Jurkat, Clone E6-1 (cell line): ENCODE measurements at regions not wholly inside any gene's neighbourhood (a gene's known extent, or its start where the extent isn't known, plus 50 kb on each side); places are given as distances from the start of the nearest gene placed in this dataset.
"Not testable (repeated sequence)": the region's sequence is repeated elsewhere in the genome, so short reads cannot be mapped to it uniquely, and the experiment has no call there.

Source experiments
- DNase-seq: peaks from one replicate; pipeline ENCODE4 v3.0.0-alpha.2; 2011; ENCODE audit warnings: low read depth, low spot score
- H3K4me3 ChIP-seq: 2 replicates; pipeline ENCODE4 v1.5.1; 2011; ENCODE audit warnings: mild to moderate bottlenecking, low read length, control low read depth, moderate library complexity

DNA sequence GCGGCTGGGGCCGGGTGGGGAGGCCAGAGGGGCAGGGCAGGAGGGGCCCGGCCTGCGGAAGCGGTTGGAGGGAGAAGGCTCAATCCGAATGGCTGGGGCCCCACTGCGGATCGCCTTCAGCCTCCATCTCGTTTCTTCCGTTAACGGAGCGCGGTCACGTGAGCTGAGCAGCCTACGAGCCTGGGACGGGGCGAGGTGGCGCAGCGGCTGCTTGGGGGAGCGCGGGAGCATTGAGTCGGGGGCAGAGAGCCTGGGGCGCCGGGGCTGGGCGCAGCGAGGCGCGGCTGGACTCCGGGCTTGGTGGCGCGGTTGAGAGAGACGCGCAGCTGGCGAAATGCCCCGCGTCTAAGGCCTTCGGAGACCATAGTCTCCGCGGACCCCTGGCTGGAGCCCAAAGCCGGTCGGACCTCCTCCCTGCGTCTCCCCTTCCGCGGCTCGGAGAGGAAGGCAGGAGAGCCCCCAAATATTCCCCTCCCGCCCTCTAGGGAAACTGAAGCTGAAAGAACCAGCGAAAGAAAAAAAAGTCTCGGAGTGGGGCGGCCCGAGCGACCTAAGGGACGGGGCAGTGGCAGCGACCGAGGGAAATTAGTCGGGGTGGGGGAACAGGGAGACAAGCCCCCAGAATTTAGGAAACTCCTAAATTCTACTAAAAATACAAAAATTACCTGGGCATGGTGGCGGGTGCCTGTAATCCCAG, 94.7 kb upstream of the PLEKHM1 start:
- DNase-seq, result peak; percentile 84

DNA sequence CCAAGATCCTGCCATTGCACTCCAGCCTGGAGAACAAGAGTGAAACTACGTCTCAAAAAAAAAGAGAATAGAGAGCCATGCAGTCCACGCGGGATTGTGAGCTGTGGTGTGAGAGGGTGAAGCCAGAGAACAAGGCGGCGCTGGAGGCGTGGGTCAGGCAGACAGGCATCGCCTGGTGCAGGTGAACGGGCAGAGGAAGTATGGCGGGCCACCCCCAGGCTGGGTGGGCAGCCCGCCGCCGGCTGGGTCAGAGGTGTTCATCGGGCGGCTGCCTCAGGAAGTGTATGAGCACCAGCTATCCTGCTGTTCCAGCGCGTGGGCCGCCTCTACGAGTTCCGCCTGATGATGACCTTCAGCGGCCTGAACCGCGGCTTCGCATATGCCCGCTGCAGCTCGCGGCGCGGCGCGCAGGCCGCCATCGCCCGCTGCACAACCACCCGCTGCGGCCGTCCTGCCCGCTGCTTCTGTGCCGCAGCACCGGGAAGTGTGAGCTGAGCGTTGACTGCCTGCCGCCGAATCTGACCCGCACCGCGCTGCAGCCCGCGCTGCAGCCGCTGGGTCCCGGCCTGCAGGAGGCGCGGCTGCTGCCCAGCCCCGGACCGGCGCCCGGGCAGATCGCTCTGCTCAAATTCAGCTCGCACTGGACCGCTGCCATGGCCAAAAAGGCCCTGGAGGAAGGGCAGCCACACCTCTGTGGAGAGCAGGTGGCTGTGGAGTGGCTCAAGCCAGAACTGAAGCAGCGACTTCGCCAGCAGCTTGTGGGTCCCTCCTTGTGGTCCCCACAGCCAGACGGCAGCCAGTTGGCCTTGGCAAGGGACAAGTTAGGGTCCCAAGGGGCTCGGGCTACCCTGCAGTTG, 95.5 kb upstream of the PLEKHM1 start:
- not testable (repeated sequence) for H3K4me3 ChIP-seq, DNase-seq

More for the DNA sequence above, 94.7 kb upstream of the PLEKHM1 start:
- peak overlapping the region; percentile 90 for H3K4me3 ChIP-seq

DNA sequence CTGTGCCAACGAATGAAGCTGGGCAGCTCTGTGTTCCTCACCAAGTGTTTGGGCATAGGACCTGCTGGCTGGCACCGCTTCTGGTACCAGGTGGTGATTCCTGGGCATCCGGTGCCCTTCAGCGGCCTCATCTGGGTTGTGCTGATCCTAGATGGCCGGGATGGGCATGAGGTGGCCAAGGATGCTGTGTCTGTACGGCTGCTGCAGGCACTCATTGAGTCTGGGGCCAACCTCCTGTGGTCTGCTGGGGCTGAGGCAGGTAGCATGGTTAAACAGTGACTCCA, 96.1 kb upstream of the PLEKHM1 start:
- DNase-seq, H3K4me3 ChIP-seq: not testable (repeated sequence)

DNA sequence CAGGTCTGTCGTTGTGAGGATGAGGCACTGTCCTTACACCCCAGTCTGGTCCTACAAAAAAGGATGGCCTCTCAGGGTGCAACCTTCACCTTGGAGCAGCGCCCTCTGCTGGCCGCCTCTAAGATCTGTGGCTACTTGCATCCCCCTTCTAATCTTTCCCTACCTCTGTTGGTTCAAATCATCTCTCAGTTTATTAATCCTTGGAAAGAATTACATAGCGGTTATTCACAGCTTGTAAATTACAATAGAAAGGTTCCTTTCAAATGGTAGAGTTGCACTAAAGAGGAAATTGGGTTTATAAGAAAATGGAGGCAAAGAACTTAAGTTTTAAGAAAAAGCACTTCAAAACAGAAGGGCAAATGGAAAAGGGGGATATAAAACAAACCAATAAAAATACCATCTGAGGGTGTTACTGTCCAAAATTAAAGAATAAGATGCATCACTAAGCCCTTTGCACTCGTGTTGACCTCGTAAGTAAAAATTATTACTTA, 102.0 kb upstream of the PLEKHM1 start:
- peak; percentile 57 for DNase-seq
- H3K4me3 ChIP-seq, result not testable (repeated sequence)

DNA sequence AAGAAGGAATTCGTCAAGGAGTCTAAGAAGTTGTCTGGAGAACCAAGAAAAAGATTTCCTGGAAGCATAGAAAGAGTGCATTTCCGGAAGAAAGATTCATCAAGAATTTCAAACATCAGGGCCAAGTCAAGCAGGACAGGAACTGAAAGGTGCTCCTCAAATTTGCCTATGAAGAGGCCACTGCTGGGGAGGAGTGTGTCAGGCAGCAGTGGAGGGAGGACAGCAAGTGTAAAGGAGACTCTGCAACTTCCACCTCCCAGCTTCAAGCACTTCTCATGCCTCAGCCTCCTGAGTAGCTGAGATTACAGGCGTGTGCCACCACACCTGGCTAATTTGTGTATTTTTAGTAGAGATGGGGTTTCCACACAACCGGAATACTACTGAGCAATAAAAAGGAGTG, 105.8 kb upstream of the PLEKHM1 start:
- not testable (repeated sequence) for DNase-seq, H3K4me3 ChIP-seq

DNA sequence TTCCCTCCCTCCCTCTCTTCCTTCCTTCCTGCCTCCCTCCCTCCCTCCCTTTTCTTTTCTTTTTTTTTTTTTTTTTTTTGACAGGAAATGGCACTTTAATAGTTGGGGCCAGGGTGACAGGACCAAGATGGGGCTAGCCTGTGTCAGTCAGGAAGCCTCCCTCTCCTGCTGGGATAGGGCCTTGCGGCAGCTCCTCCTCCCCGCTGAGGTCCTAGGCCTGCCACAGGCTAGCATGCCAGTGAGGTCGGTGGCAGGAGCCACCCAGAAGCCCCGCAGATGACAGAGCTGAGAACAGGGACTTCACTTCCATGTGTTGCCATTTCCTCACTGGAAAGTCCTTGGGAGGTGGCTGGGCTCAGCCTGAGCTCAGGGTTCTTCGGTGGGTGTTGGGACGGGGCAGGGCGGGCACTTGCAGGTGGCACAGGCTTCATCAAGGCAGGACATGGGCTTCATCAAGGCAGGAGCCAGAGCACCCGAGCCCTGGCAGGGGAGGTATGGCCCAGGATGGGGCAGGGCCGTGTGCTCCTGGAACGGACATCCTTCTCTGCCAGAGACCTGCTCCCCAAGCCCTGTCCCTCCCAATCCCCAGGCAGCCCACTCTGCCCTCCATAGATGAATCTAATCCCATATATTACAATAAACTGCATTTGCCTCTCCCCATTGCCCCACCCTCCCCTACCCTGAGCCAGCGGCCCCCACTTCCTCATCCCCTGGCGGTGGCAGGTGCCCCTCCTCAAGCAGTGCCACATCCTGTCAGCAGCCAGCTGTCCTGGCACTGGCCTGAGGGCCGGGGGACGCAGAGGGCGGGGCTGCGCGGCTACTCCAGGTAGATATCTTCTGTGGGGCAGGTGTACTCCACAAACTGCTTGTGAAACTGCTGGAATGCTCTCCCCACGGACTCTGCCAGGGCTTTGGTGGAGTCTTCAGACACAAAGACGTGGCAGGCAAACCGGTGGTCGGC, 109.8 kb upstream of the PLEKHM1 start:
- not testable (repeated sequence) for DNase-seq, H3K4me3 ChIP-seq

DNA sequence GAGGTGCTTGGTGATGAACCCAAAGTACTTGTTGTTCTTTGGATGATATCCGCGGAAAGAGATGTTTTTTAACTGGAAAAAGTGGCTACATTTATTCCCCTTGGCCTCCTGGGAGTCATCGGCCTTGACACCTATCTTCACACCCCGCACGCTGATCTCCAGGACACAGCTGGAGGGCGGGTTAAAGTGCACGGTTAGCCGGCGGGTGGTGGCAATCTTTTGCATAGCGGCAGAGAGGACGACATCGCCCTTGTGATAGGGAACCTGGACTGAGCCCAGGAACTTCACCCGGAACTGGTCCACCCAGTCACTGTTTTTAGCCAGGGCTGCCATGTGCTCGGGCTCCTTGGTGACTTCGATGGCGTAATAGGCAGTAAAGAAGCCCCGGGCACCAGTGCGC, 110.5 kb upstream of the PLEKHM1 start:
- DNase-seq, H3K4me3 ChIP-seq: not testable (repeated sequence)

DNA sequence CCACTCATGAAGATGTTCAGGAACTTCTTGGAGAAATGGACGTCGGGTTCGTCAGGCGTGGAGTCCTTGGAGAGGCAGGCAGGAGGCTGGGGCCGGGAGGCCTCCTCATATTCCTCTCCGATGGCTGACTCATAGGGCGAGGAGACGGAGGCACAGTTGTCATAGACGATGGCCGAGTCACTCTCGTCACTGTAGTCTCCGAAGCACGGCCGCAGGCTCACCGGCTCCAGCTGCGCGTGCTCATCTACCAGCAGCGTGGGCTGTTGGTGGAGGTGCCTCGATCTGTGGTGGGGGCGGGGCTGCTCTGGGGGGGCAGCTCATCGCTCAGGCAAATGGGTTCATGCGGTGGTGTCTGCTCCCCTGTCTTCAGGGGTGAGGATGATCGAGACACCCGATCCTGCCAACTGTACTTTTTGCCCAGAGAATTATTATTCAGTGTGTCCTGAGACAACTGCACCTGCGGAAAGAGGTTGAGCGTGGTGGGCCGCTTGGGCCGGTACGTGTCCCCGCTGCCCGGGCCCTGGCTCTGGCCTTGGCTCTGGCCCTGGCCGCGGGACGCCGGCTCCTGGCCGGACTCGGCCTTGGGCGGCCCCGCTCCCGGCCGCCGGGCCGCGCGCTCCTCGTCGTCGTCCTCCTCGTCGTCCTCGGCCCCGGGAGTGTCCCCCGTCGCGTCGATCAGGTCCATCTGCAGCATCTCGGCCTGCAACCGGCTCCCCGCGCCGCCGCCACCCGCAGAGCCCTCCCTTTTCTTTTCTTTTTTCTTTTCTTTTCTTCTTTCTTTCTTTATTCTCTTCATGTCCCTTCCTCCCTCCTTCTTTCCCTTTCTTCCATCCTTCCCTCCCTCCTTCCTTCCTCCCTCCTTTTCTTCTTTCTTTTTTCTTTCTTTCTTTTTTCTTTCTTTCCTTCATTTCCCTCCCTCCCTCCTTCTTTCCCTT, 111.4 kb upstream of the PLEKHM1 start:
- not testable (repeated sequence) for DNase-seq, H3K4me3 ChIP-seq

DNA sequence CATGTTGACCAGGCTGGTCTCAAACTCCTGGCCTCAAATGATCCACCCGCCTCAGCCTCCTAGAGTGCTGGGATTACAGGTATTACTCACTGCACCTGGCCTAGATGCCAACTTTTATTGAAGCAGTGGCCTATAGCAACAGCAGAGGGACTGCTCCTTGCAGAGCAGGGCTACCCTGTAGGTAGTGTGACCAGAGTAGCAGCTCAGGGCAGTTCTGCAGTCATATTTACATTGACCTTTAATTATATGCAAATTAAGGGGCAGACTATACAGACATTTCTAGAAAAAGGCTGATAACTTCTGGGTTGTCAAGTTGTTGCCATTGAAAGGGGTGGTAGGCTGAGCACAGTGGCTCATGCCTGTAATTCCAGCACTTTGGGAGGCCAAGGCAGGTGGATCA, 115.2 kb upstream of the PLEKHM1 start:
- not testable (repeated sequence) for DNase-seq, H3K4me3 ChIP-seq

DNA sequence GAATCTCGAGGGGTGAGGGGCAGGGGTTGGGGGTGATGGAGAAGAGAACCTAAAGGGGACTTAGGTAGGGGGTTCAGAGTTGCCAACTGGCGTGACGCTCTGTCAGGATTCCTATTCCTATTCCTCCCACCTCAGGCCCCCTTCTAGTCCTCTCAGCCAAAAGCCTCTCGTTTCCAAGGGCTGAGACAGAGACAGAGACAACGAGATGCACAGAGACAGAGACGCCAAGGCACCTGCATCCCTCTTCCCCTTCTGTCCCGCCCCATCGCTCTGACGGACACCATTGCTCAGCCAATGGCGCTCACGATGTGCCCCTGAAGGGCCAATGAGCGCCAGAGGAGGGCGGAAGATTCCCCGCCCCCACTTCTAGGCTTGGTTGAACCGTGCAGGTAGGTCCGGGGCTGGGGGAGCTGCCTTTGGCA, 129.5 kb upstream of the PLEKHM1 start:
- H3K4me3 ChIP-seq, result peak overlapping the region; percentile 42
- peak; percentile 48 for DNase-seq

DNA sequence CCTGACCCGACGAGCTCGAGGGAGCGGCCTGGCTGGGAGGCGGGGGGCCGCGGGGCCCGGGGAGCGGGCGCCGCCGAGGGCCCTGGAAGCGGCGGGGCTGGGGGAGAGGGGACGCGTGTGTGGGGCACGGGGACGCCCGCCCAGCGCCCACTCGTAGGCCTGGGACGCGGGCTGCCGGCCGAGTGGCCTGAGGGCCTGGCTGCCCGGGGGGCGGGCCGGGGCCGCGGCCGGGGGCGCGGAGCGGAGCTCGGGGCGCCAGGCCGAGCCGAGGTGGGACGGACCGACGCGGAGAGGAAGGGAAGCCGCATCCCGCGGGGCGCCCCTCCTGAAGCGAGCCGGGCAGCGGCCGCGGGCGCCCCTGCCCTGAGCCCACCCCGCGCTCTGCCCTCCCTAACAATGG, 129.9 kb upstream of the PLEKHM1 start:
- H3K4me3 ChIP-seq, result peak overlapping the region; percentile 40

DNA sequence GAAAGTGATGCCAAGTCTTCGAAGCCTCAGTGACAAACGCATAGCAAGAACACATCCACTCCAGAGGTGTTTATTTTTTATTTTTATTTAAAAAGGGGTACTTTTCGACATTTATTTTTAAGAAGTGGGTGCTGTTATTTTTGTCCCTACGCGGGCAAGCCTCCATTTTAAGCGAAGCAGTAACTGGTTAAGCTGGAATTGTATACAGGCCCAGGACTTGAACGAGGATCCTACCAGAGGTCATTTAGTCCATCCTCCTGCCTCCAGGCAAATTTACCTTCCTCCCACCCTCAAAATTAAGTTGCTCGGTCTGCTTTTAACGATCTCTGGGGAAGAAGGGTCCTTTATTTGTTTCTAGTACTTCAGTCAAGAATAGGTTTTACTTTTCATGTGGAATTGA, 130.6 kb upstream of the PLEKHM1 start:
- not testable (repeated sequence) for H3K4me3 ChIP-seq

More for the DNA sequence above, 129.9 kb upstream of the PLEKHM1 start:
- DNase-seq, result not testable (repeated sequence)

DNA sequence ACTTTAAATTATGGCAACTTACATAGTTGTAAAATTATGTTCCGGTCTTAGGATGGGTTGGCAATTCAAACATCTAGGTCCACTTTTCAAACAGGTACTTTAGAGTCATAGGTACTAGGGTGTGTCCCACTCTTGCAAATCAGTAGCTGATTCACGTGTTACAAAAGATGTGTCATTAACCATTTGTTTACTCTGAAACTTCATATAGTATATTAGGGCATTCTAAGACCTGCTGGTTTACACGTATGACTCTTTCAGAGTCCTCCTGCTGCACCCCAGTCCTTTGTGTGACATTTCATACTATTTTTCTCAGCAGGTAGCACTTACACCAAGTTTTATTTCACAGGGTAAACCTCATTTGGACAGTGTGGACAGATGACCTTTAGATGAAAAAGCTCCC, 131.8 kb upstream of the PLEKHM1 start:
- not testable (repeated sequence) for DNase-seq

More for the DNA sequence above, 130.6 kb upstream of the PLEKHM1 start:
- not testable (repeated sequence) for DNase-seq

DNA sequence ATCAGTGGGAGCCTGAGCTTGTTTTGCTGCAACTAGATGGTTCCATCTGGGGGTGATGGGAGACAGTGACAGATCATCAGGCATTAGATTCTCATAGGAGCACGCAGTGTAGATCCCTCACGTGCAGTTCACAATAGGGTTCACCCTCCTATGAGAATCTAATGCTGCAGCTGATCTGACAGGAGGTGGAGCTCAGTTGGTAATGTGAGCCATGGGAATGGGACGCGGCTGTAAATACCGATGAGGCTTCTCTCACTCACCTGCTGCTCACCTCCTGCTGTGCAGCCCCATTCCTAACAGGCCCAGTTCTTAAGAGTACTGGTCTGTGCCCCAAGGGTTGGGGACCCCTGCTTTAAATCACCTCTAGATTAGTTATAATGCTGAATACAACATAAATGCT, 137.5 kb upstream of the PLEKHM1 start:
- DNase-seq, result no peak
- H3K4me3 ChIP-seq, result no peak overlapping the region

More for the DNA sequence above, 131.8 kb upstream of the PLEKHM1 start:
- not testable (repeated sequence) for H3K4me3 ChIP-seq

DNA sequence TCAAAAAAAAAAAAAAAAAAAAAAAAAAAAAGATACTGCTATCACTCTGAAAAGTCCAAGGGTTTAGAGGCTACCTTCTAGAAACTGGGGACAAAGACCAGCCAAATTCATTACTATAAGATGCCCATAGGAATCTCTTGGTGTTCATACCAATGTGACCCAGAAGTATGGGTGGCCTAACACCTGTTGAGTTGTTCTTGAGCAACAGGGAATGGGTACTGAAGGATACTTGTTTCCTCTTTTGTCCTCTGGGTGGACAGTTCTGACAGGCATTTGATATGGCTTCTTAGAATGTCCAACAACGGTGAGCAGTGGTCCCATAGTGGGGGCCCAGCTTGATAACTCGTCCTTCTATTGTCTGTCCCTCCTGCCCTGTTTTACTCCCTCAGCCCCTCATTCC, 141.4 kb upstream of the PLEKHM1 start:
- no peak for DNase-seq
- no peak overlapping the region for H3K4me3 ChIP-seq

DNA sequence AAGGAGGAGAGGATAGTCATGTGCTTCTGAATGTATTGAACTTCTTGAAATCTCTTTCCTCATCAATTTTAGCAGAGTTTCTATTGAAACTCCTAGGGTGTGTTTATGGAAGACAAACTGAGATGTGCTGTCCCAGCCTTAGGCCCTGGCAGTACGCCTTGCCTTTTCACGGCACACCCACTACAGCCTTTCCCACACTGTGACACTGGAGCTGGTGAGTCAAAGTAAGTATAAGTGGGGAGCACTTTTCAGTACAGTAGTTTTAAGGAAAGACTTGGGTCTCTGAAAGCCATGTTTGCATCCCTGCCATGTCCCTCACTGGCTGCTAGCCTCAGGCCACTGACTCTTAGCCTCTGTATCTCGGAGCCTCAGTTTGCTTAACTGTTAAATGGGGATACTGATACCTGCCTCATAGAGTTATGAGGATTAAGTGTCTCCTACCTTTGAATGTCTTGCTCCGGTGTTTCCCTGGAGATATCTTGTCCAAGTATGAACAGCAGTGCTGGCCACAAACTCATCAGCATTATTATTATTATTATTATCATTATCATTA, 144.7 kb upstream of the CRHR1 start:
- DNase-seq, result no peak
- no peak overlapping the region for H3K4me3 ChIP-seq

DNA sequence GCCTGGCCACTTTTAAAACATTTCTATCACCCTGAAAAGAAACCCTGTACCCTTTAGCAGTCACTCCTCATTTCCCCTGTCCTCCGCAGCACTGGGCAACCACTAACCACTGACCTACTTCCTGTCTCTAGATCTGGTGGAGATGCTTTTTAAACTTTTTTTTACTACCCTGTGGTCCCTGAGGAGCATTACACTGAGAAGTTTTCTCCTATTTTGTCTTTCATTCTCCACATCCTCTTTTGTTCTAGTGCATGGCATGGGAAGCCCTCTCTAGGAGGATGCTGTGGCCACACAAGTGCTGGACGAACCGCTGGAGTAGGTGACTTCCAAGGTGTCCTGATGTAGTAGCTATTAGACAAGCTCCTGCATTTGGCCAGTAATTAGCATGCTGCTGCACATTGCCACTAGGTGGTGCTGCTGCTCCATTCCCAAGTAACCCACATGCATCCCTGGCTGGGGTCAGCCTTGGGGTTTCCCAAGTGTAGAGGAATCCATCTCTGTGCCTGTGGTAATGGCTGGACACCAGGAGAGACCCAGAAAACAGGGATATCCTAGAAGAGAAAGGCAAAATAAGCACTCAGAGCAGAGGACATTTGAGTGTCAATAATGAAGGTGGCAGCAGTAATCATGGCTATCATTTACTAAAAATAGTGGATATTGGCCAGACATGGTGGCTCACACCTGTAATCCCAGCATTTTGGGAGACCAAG, 143.8 kb upstream of the CRHR1 start:
- no peak overlapping the region for H3K4me3 ChIP-seq
- DNase-seq, result peak; percentile 63
